Fibroblast of lung (primary cell): ENCODE measurements at regions not wholly inside any gene's neighbourhood (a gene's known extent, or its start where the extent isn't known, plus 50 kb on each side); places are given as distances from the start of the nearest gene placed in this dataset.

Experiments
- DNase-seq, 2 donors: peaks; one replicate each; pipeline versions ENCODE4 v3.0.0 to v3.0.0-alpha.2; 2010; ENCODE audit warnings: low read depth in 2 of 2
- H2AFZ ChIP-seq: 2 replicates; pipeline ENCODE4 v1.5.1; 2012; ENCODE audit warnings: low read length, control low read depth, inconsistent platforms
- H3K27ac ChIP-seq: 2 replicates; pipeline ENCODE4 v1.5.1; 2011; ENCODE audit warnings: low read length, control low read depth; ENCODE audit not compliant: insufficient read depth
- H3K27me3 ChIP-seq: 2 replicates; pipeline ENCODE4 v1.5.1; 2011; ENCODE audit warnings: mild to moderate bottlenecking, low read length; ENCODE audit not compliant: control insufficient read depth, insufficient read depth
- H3K36me3 ChIP-seq: 2 replicates; pipeline ENCODE4 v1.5.1; 2011; ENCODE audit warnings: low read length; ENCODE audit not compliant: control insufficient read depth, insufficient read depth
- H3K4me1 ChIP-seq: 2 replicates; pipeline ENCODE4 v1.5.1; 2011; ENCODE audit warnings: low read length; ENCODE audit not compliant: control insufficient read depth, insufficient read depth; ENCODE audit errors: extremely low read depth
- H3K4me2 ChIP-seq: 2 replicates; pipeline ENCODE4 v1.5.1; 2011; ENCODE audit warnings: low read length, control low read depth; ENCODE audit not compliant: insufficient read depth; ENCODE audit errors: extremely low read depth
- H3K4me3 ChIP-seq, 4 experiments: fragments of 200-600 bp in 1 of 4; sonication (generic) in 1 of 4; replicated peaks in 1 of 4; 2 replicates each; pipeline ENCODE4 v1.5.1; 2011 to 2016; ENCODE audit warnings: low read length in 4 of 4, low read depth in 3 of 4, mild to moderate bottlenecking in 3 of 4, control low read depth in 2 of 4, inconsistent platforms in 1 of 4, mixed read lengths in 1 of 4; ENCODE audit not compliant: insufficient read depth in 1 of 4; ENCODE audit errors: control extremely low read depth in 1 of 4
- H3K79me2 ChIP-seq: 2 replicates; pipeline ENCODE4 v1.5.1; 2012; ENCODE audit warnings: mild to moderate bottlenecking, low read length, inconsistent platforms; ENCODE audit not compliant: control insufficient read depth, insufficient read depth
- H3K9ac ChIP-seq: 2 replicates; pipeline ENCODE4 v1.5.1; 2011; ENCODE audit warnings: mild to moderate bottlenecking, low read length, control low read depth; ENCODE audit not compliant: insufficient read depth
- H3K9me3 ChIP-seq: 2 replicates; pipeline ENCODE4 v1.5.1; 2012; ENCODE audit warnings: low read depth, low read length; ENCODE audit not compliant: control insufficient read depth, insufficient read depth
- H4K20me1 ChIP-seq: 2 replicates; pipeline ENCODE4 v1.5.1; 2011; ENCODE audit warnings: low read length; ENCODE audit not compliant: control insufficient read depth, insufficient read depth; ENCODE audit errors: extremely low read depth
- EZH2 ChIP-seq: IDR thresholded peaks from 2 replicates; pipeline ENCODE4 v1.5.1; 2012; ENCODE audit warnings: low read length, control low read depth, mild to moderate bottlenecking; ENCODE audit errors: missing control alignments
- TF ChIP-seq, protein P1 (sequence below), 2 donors: IDR thresholded peaks in 1 of 2; conservative IDR thresholded peaks in 1 of 2; 1 replicate in 1 of 2; 2 replicates in 1 of 2; pipeline ENCODE4 v1.5.1; 2011 to 2012; ENCODE audit warnings: low read length in 2 of 2, control low read depth in 1 of 2, inconsistent platforms in 1 of 2, low read depth in 1 of 2, mild to moderate bottlenecking in 1 of 2

DNA sequence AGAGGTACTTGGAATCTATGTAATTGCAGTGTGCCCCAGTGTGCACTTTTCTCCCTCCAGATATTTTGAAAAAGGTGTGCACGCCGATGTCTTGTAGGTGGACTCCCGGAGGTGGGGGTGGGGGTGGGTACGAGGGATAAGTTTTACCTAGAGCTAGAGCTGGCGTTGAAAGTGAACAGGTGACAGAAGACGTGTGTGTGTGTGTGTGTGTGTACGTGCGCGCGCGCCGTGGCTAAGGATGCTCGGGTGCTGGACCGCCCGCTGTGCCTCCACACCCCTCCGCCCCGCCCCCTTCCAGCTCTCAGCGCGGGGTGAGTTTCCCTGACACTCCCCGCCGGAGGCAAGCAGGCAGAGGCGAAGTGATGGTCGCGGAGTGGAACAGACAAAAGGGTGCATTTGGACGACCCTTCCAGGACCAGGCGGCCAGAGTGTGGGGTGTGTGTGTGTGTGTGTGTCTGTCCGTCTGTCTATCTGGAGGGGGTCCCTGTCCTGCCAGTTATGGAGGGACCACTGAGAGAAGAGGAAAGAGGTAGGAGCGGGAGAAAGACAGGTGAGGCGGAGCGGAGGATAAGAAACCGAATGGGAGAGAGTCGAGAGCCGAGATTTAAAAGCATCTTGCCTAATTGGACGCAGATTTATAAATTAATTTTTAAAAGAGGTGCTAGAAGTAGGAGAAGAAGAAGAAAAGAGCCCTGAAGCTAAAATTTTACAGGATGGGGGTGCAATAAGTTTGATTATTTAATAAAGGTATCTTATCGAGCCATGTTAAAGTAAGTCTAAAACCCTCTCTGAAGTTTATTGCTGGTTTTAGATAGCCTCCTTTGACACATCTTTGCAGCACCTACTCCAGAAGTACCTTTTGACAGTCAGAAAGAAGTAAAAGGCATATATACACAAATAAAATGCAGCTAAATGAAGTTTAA, 335.8 kb upstream of the THRB start:
- Histone ChIP-seq H3K36me3 (no peaks in the 10 kb centered on the region), H3K4me2 (peak overlapping the region; percentile 68), H3K4me1 (no peaks in the 10 kb centered on the region), H2AFZ (no peak overlapping the region), H3K79me2 (no peaks in the 10 kb centered on the region), H3K9ac (no peak overlapping the region), H3K4me3 (peak overlapping the region in 2 of 4 experiments; percentile 33 to 48), H3K27me3 (peaks cover 6% of the 10 kb centered on the region), H3K27ac (no peak overlapping the region), H4K20me1 (no peaks in the 10 kb centered on the region), H3K9me3 (no peaks in the 10 kb centered on the region)
- DNase-seq, result no peak
- TF ChIP-seq, protein P1, sequence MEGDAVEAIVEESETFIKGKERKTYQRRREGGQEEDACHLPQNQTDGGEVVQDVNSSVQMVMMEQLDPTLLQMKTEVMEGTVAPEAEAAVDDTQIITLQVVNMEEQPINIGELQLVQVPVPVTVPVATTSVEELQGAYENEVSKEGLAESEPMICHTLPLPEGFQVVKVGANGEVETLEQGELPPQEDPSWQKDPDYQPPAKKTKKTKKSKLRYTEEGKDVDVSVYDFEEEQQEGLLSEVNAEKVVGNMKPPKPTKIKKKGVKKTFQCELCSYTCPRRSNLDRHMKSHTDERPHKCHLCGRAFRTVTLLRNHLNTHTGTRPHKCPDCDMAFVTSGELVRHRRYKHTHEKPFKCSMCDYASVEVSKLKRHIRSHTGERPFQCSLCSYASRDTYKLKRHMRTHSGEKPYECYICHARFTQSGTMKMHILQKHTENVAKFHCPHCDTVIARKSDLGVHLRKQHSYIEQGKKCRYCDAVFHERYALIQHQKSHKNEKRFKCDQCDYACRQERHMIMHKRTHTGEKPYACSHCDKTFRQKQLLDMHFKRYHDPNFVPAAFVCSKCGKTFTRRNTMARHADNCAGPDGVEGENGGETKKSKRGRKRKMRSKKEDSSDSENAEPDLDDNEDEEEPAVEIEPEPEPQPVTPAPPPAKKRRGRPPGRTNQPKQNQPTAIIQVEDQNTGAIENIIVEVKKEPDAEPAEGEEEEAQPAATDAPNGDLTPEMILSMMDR (conservative IDR thresholded peaks at IDR 0.05 in 1 of 2, IDR thresholded peaks at IDR 0.05 in 1 of 2; ENCODE audit: low read depth in 1 of 2, low read length in 2 of 2), result no peak
- no peak for TF ChIP-seq EZH2

DNA sequence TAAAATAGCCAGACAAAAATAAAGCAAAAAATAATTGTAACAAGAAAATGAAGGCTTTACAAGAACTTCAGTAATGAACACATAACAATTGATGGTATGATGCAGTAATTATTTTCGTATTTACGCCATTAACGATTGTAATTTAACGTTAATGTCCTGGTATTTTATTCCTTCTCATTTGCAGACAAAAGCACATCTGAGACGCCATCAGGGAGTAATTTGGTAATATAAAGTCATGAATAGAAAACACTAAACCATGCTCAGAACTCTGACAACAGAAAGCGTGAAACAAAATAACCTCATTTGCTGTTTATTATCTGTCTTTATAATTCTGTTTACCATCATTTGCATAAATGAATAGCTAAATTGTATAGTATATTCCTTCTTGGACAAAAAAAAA, 336.6 kb upstream of the THRB start:
- Histone ChIP-seq H3K79me2 (no peaks in the 10 kb centered on the region), H3K4me2 (no peak overlapping the region), H3K27me3 (peaks cover 6% of the 10 kb centered on the region), H3K4me3 (no peak overlapping the region), H3K9me3 (no peaks in the 10 kb centered on the region), H4K20me1 (no peaks in the 10 kb centered on the region), H3K36me3 (no peaks in the 10 kb centered on the region), H3K27ac (no peak overlapping the region), H3K9ac (no peak overlapping the region), H3K4me1 (no peaks in the 10 kb centered on the region), H2AFZ (no peak overlapping the region)
- no peak for DNase-seq
- TF ChIP-seq, protein P1 (conservative IDR thresholded peaks at IDR 0.05 in 1 of 2, IDR thresholded peaks at IDR 0.05 in 1 of 2; ENCODE audit: low read depth in 1 of 2, low read length in 2 of 2), result no peak
- no peak for TF ChIP-seq EZH2

DNA sequence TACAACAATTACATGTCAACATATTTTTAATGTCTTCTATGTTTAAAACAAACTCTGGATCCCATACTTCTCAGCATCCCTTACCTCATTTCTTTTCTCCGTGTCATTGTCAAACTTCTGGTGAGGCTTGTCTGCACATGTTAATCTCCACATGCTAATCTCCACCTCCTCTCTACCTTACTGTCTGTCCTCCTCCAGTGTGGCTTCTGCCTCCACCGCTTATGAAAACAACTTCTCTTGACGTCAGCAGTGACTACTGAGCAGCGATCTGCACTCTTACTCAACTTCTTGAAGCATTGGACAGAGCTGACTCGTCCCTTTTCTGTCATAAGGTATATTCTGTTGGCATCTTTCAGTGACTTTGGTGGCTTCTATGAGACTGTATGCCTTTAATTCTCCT, 338.2 kb upstream of the THRB start:
- no peak overlapping the region for H3K4me2 ChIP-seq
- DNase-seq, result no peak
- H3K79me2 ChIP-seq, result no peaks in the 10 kb centered on the region
- no peak overlapping the region for H3K27ac ChIP-seq
- no peaks in the 10 kb centered on the region for H3K4me1 ChIP-seq
- H2AFZ ChIP-seq, result no peak overlapping the region
- H3K9ac ChIP-seq, result no peak overlapping the region
- no peak for TF ChIP-seq EZH2
- H3K9me3 ChIP-seq, result no peaks in the 10 kb centered on the region
- H3K36me3 ChIP-seq, result no peaks in the 10 kb centered on the region
- H4K20me1 ChIP-seq, result no peaks in the 10 kb centered on the region
- H3K27me3 ChIP-seq, result peaks cover 6% of the 10 kb centered on the region
- H3K4me3 ChIP-seq, result no peak overlapping the region
